NB4 (cell line): ENCODE measurements at regions not wholly inside any gene's neighbourhood (a gene's known extent, or its start where the extent isn't known, plus 50 kb on each side); places are given as distances from the start of the nearest gene placed in this dataset.

Source experiments
- DNase-seq: peaks from one replicate; pipeline ENCODE4 v3.0.0; 2010; ENCODE audit warnings: low read depth
- H3K4me3 ChIP-seq: one replicate; pipeline ENCODE4 v1.5.1; 2011; ENCODE audit warnings: mild to moderate bottlenecking, low read depth, low read length, moderate library complexity
- CTCF ChIP-seq: IDR thresholded peaks from one replicate; pipeline ENCODE4 v1.5.1; 2012; ENCODE audit warnings: low read depth, low read length
- MYC ChIP-seq: IDR thresholded peaks from 2 replicates; pipeline ENCODE4 v1.6.1; 2011; ENCODE audit warnings: low read depth, low read length
- POLR2A ChIP-seq: IDR thresholded peaks from 2 replicates; pipeline ENCODE4 v1.6.1; 2011; ENCODE audit warnings: mild to moderate bottlenecking; ENCODE audit not compliant: insufficient read length; ENCODE audit errors: extremely low read depth
- TF ChIP-seq, protein P1 (sequence below): IDR thresholded peaks from 2 replicates; pipeline ENCODE4 v1.6.1; 2011; ENCODE audit warnings: low read depth, low read length

- DNase-seq, result no peak
- no peak overlapping the region for H3K4me3 ChIP-seq
- TF ChIP-seq, protein P1, sequence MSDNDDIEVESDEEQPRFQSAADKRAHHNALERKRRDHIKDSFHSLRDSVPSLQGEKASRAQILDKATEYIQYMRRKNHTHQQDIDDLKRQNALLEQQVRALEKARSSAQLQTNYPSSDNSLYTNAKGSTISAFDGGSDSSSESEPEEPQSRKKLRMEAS, result no peak
- TF ChIP-seq MYC (no peak), POLR2A (no peak), CTCF (no peak)
Measured at GRCh38 chr5:158135682-158136179, 276.8 kb upstream of the CLINT1 start.

GRCh38 chr5:158133369-158133768 lies 274.4 kb upstream of the CLINT1 start:
- TF ChIP-seq MYC (no peak), CTCF (no peak), POLR2A (no peak)
- TF ChIP-seq, protein P1, result no peak
- no peak for DNase-seq
- no peak overlapping the region for H3K4me3 ChIP-seq

- TF ChIP-seq POLR2A, result no peak
- no peak for TF ChIP-seq MYC
- no peak for TF ChIP-seq CTCF
- DNase-seq, result no peak
- H3K4me3 ChIP-seq, result no peak overlapping the region
Measured at GRCh38 chr5:158127536-158127935, 268.6 kb upstream of the CLINT1 start.

DNA sequence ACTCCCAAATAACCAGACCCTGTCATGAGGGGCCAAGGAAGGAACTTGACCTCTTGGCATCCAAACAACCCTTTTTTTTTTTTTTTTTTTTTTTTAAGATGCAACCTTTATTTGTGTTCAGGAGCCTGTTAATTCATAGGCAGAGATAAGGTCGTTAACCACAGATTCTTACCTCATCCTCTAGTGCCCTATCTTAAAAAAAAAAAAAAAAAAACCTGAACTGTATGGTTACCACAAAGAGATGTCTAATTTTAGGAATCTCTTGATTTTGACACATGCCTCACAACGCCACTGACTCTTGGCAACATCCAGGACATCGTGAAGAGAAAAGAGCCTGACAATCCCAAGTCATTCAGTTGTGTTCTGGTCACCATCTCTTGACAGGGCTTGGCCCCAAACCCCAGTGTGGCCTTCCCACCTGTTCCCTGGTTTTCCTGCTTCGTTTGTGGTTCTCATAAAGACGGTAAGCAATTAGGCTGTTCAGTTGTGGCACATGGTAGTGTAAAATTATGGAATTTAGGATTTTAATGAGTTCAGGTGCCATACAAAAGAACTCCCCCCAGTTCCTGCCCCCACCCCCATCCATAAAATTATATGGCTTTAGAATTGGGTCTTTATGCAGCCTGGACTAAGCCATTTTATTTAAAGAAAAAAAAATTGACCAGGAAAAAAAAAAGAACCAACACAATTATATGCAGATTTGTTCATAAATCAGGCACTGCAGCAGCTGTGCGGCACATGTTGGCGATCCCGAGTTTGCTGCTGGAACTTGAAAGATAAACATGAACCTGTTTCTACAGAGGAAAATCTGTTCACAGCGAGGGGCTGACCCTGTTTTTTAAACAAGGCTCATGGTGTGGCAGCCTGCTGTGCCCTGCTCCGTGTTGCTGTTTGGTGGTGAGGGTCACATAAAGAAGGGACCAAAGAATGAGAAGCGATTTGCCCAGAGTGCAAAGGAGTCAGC lies 267.8 kb upstream of the CLINT1 start:
- DNase-seq, result no peak
- TF ChIP-seq POLR2A, result no peak
- TF ChIP-seq, protein P1, result no peak
- TF ChIP-seq CTCF, result no peak
- TF ChIP-seq MYC, result no peak
- H3K4me3 ChIP-seq, result no peak overlapping the region

DNA sequence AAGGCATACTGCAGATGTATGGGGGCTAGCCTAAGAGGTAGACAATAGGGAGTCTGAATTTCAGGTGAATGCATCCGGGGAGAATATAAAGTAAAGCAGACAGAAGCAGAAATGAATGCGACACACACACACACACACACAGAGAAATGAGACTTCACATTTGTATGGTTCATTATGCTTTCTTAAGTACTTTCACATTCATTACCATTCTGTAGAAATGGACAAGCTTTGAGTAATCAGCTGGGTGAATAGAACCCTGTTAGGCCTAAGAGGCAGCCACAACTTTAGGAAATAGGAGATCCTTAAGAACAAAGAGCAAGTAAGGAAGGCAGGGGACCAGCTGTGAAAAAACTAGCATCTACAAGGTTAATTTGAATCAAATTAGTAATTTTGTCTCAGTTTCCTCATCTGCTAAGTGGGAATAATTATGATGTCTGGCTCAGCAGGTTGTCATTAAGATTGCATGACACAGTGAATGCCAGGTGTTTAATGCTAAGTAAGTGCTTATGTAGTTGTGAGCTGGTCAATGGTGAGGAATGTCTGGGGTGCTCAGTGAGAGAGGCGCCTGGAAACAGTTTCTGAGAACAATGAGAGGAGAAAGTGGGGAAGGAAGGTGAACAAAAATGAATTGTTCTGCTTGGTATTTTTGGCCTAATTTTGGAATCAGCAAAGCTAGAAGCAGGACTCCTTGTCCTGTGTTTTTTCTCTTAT lies 265.8 kb upstream of the CLINT1 start:
- TF ChIP-seq, protein P1, result no peak
- TF ChIP-seq POLR2A, result no peak
- TF ChIP-seq MYC, result no peak
- no peak for TF ChIP-seq CTCF
- no peak overlapping the region for H3K4me3 ChIP-seq
- DNase-seq, result no peak
